CD4-positive, alpha-beta T cell (primary cell): ENCODE measurements at regions not wholly inside any gene's neighbourhood (a gene's known extent, or its start where the extent isn't known, plus 50 kb on each side); places are given as distances from the start of the nearest gene placed in this dataset.

ENCODE experiments used
- ATAC-seq: fragments of 200-7000 bp; cut with Tn5 transposase; one replicate; pipeline ENCODE4 v1.10.0; 2022; ENCODE audit warnings: mild to moderate bottlenecking; ENCODE audit not compliant: poor library complexity
- CTCF ChIA-PET: fragments of 350-600 bp; sonication (Branson Sonifier 250); formaldehyde crosslinking; loops from one replicate; lab custom pipeline; 2021; ENCODE audit warnings: antibody characterized with exemption, inconsistent platforms; lab: Charles Lee
- POLR2A ChIA-PET: fragments of 350-600 bp; sonication (Branson Sonifier 250); formaldehyde crosslinking; loops from one replicate; lab custom pipeline; 2021; ENCODE audit warnings: antibody characterized with exemption, inconsistent platforms; lab: Charles Lee
- DNase-seq, 14 experiments: peaks; one replicate each; pipeline ENCODE4 v3.0.0-alpha.2; 2013 to 2020; ENCODE audit warnings: mixed read lengths in 2 of 14
- H3K27ac ChIP-seq, 2 donors: one replicate each; pipeline versions ENCODE4 v1.5.1 to v1.7.0; 2013; ENCODE audit warnings: low read length in 2 of 2, low read depth in 1 of 2, mild to moderate bottlenecking in 1 of 2
- H3K27me3 ChIP-seq, 2 experiments: 1 replicate in 1 of 2; 2 replicates in 1 of 2; pipeline versions ENCODE4 v1.6.1 to v1.7.0; 2013; ENCODE audit warnings: low read length in 2 of 2, control low read depth in 1 of 2, mild to moderate bottlenecking in 1 of 2, moderate library complexity in 1 of 2; ENCODE audit not compliant: insufficient read depth in 2 of 2, control insufficient read depth in 1 of 2
- H3K36me3 ChIP-seq: one replicate; pipeline ENCODE4 v1.6.1; 2013; ENCODE audit warnings: low read length, control low read depth; ENCODE audit not compliant: insufficient read depth
- H3K4me1 ChIP-seq: one replicate; pipeline ENCODE4 v1.6.1; 2013; ENCODE audit warnings: low read length, control low read depth; ENCODE audit not compliant: insufficient read depth
- H3K4me3 ChIP-seq: one replicate; pipeline ENCODE4 v1.5.1; 2013; ENCODE audit warnings: mild to moderate bottlenecking, low read length, moderate library complexity
- H3K9me3 ChIP-seq, 2 experiments: 1 replicate in 1 of 2; 2 replicates in 1 of 2; pipeline versions ENCODE4 v1.6.1 to v1.7.0; 2013; ENCODE audit warnings: low read length in 2 of 2, mild to moderate bottlenecking in 2 of 2, control low read depth in 1 of 2, moderate library complexity in 1 of 2; ENCODE audit not compliant: control insufficient read depth in 1 of 2, insufficient read depth in 1 of 2
- H3K27ac Mint-ChIP-seq: one replicate; pipeline ENCODE4 v1.8.0; 2020; ENCODE audit warnings: mixed read lengths
- H3K27me3 Mint-ChIP-seq: one replicate; pipeline ENCODE4 v1.8.0; 2021; ENCODE audit warnings: mixed read lengths
- H3K36me3 Mint-ChIP-seq: one replicate; pipeline ENCODE4 v1.8.0; 2021; ENCODE audit warnings: low read depth, mixed read lengths
- H3K4me1 Mint-ChIP-seq: one replicate; pipeline ENCODE4 v1.8.0; 2021; ENCODE audit warnings: low read depth, mixed read lengths
- H3K4me3 Mint-ChIP-seq: one replicate; pipeline ENCODE4 v1.8.0; 2020; ENCODE audit warnings: mild to moderate bottlenecking, mixed read lengths
- H3K9me3 Mint-ChIP-seq: one replicate; pipeline ENCODE4 v1.8.0; 2020; ENCODE audit warnings: mixed read lengths
- CTCF ChIP-seq: fragments of 200-600 bp; IDR thresholded peaks from one replicate; pipeline ENCODE4 v1.8.0; 2022; ENCODE audit warnings: antibody characterized with exemption, mild to moderate bottlenecking
- intact Hi-C, 2 experiments: fragments of 100-400 bp; cut with DNase I in 1 of 2; cut with micrococcal nuclease in 1 of 2; formaldehyde crosslinking; loops; one replicate each; pipeline versions ENCODE4 v1.15.1 to v1.9.0; 2023 to 2025; cut with DNase I, micrococcal nuclease

DNA sequence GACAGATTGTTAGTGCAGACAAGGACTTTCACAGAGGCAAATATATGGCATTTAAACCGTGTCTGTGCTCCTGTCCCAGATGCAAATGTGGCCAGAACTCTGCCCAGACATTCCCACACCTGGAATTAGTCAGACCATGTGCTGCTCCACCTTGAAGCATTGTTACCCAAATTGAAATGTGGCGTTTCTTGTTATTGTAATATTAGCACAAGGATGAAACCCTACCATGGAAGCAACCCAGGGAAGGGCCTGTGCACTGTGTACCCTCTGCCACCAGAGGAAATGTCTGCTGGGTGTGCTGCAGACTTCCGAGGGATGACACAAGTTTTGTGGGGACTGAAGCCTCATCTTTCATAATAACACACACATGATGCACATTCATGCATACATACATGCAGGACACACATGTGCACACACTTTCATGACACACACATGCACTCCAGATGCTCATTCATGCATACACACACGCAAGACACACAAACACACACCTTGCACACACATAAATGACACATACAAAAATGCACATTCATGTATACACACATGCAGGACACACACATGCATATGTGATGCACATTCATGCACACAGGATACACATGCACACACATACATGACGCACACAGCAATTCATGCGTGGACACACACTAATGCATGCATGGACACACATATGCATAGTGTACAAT lies 133.2 kb upstream of the SNTG2 start:
- H3K36me3 ChIP-seq = no peaks in the 10 kb centered on the region
- no peaks in the 10 kb centered on the region for H3K4me1 Mint-ChIP-seq
- ATAC-seq (no peak), DNase-seq (no peak)
- H3K36me3 Mint-ChIP-seq = no peaks in the 10 kb centered on the region
- H3K27ac Mint-ChIP-seq = no peak overlapping the region
- peaks cover 0 to 16% of the 10 kb centered on the region in 2 experiments for H3K9me3 ChIP-seq
- intact Hi-C loops = no loop called here
- H3K4me3 ChIP-seq = no peak overlapping the region
- H3K27me3 Mint-ChIP-seq = no peaks in the 10 kb centered on the region
- no peaks in the 10 kb centered on the region for H3K4me1 ChIP-seq
- H3K27me3 ChIP-seq = no peaks in the 10 kb centered on the region
- POLR2A ChIA-PET = no interaction called here
- H3K9me3 Mint-ChIP-seq = no peaks in the 10 kb centered on the region
- no peak overlapping the region for H3K4me3 Mint-ChIP-seq
- CTCF ChIA-PET = no interaction called here
- TF ChIP-seq CTCF = no peak
- H3K27ac ChIP-seq = no peak overlapping the region

- DNase-seq = no peak
- Histone ChIP-seq H3K4me1 (no peaks in the 10 kb centered on the region), H3K36me3 (no peaks in the 10 kb centered on the region), H3K27me3 (no peaks in the 10 kb centered on the region), H3K9me3 (peaks cover 0 to 16% of the 10 kb centered on the region in 2 experiments), H3K27ac (no peak overlapping the region), H3K4me3 (no peak overlapping the region)
- H3K4me3 Mint-ChIP-seq = no peak overlapping the region
- POLR2A ChIA-PET = no interaction called here
- TF ChIP-seq CTCF = no peak
- H3K36me3 Mint-ChIP-seq = no peaks in the 10 kb centered on the region
- no peak overlapping the region for H3K27ac Mint-ChIP-seq
- intact Hi-C loops = no loop called here
- no peak for ATAC-seq
- H3K27me3 Mint-ChIP-seq = no peaks in the 10 kb centered on the region
- no peaks in the 10 kb centered on the region for H3K9me3 Mint-ChIP-seq
- H3K4me1 Mint-ChIP-seq = no peaks in the 10 kb centered on the region
- CTCF ChIA-PET = no interaction called here
Measured at GRCh38 chr2:816278-816677, 134.4 kb upstream of the SNTG2 start.

- H3K27ac ChIP-seq = no peak overlapping the region
- Mint-ChIP-seq H3K9me3 (no peaks in the 10 kb centered on the region), H3K4me1 (no peaks in the 10 kb centered on the region), H3K36me3 (no peaks in the 10 kb centered on the region), H3K4me3 (no peak overlapping the region), H3K27ac (no peak overlapping the region), H3K27me3 (no peaks in the 10 kb centered on the region)
- no peaks in the 10 kb centered on the region for H3K36me3 ChIP-seq
- intact Hi-C loops = no loop called here
- no peaks in the 10 kb centered on the region for H3K4me1 ChIP-seq
- no peak overlapping the region for H3K4me3 ChIP-seq
- peaks cover 0 to 4% of the 10 kb centered on the region in 2 experiments for H3K9me3 ChIP-seq
- DNase-seq = no peak
- no peak for ATAC-seq
- ChIA-PET CTCF (no interaction called here), POLR2A (no interaction called here)
- TF ChIP-seq CTCF = no peak
- no peaks in the 10 kb centered on the region for H3K27me3 ChIP-seq
Measured at GRCh38 chr2:810397-810796, 133.2 kb upstream of the TMEM18 start.
